NCI-H2081 (cell line): ENCODE measurements at regions not wholly inside any gene's neighbourhood (a gene's known extent, or its start where the extent isn't known, plus 50 kb on each side); places are given as distances from the start of the nearest gene placed in this dataset.

Source experiments
- DNase-seq, 2 experiments: peaks; one replicate each; lab custom pipeline; 2025; lab: John Stamatoyannopoulos, UW

- DNase-seq: no peak
Measured at GRCh38 chr2:16411788-16412187, 253.8 kb downstream of the CYRIA start.

DNA sequence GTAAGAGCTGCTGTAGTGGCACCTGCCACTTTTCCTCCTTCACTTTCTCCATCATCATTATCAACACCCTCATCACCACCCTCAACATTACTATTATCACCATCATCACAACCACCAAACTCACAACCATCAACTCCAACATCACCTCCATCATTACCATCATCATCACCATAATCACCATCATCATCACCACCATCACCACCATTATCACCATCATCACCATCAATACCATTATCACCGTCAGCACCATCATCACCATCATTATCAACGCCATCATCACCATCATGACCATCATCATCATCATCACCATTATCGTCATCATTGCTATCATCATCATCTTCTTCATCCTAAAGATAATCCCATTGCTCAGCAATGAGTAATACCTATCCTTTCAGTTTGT is 255.8 kb downstream of the CYRIA start:
- DNase-seq: no peak

- DNase-seq: no peak
Measured at GRCh38 chr2:16409006-16409390, 256.6 kb downstream of the CYRIA start.

DNA sequence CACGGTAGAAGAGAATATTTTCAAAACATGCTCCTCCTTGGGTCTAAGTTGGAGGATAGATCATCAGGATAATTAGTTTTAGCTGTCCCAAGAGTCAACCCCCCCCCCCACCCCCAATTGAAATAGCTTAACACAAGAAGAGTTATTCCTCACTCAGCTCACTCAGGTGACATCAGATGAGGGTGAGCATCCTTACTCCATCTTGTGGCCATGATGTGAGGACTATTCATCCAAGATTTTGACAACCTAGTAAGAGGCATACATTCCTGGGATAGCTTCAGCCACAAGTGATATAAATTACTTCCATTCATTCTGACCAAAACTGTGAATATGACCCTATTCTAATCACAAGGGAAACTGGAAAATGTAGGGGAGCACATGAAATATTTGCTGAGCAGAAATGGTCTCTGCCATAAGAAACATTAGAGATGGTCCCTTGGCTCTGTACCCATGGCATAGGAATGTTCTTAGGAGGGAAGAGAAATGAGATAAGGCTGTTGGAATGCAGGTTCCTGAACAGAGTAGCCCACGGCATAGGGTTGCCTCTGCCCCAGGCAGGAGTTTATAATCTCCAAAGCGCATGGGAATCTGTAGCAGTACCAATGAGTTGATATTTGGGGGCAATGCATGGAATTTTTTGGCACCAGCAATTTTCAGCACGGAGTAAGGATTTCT is 257.2 kb downstream of the CYRIA start:
- no peak for DNase-seq

- no peak for DNase-seq
Measured at GRCh38 chr2:16407358-16407757, 258.3 kb downstream of the CYRIA start.

GRCh38 chr2:16406496-16407289 is 258.9 kb downstream of the CYRIA start:
- no peak for DNase-seq

- no peak for DNase-seq
Measured at GRCh38 chr2:16405551-16405950, 260.1 kb downstream of the CYRIA start.

GRCh38 chr2:16404551-16405300 is 260.9 kb downstream of the CYRIA start:
- no peak for DNase-seq

DNA sequence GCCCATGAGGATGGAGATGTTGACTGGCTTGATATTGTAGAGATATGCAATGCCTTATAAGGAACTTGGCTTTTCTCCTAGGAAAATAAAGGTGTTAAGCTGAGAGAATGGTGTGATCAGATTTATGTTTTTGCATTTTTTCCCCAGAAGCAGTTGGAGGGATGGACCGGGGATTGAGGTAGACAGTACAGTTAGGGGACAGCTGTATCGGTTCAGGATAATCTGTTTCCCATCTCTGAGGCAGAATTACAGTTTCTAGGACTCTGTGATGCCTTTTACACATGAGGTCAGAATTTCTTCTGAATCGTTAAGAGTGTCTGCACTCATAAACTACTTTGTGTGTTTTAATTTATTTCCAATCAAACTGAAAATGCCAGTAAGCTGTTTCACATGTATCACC is 261.5 kb downstream of the CYRIA start:
- DNase-seq: no peak

GRCh38 chr2:16402891-16403290 is 262.7 kb downstream of the CYRIA start:
- no peak for DNase-seq

GRCh38 chr2:16401761-16402300 is 263.8 kb downstream of the CYRIA start:
- no peak for DNase-seq

DNA sequence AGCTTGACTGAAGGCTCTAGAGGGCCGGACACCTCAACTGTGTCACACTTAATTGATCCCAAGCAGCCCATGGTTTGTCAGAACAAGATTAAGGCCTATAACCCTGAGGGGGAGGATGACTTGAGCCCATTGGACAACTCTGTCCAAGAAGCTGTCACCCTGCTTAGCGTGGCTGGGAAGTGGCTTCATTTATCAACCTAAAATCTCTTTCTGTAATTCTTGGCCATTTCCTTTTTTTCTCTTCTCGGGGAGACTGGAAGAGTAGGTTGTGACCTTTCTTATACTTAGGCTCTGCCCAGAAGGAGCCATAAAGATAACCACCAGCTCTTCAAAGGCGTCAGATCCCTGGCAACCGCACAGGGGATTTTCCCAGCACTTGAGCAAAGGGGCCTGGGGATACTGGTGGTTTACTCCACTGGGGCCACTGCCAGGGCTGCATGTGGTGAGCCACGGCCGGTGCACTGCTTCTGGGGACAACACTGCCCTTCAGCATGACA is 265.5 kb downstream of the CYRIA start:
- DNase-seq: no peak

GRCh38 chr2:16398486-16399043 is 267.1 kb downstream of the CYRIA start:
- no peak for DNase-seq

GRCh38 chr2:16397681-16398475 is 267.8 kb downstream of the CYRIA start:
- DNase-seq: no peak

DNA sequence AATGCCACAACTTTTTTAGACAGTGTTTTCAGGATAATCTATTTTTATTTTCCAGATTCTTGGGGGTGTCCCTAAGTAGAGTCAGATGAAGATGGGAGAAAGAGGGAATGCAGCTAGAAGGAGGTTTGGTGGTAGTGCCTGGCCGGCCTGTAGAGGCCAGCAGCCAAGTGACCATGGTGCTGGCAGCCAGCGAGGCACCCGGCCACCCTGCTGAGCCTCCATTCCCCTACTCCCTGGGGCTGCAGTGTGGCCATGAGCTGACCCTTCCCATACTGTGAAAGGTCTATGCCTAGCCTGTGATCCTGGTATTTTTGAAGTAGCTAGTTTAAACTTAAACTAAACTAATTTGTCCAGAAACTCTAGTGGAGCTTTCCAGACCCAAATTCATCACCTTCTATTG is 268.6 kb downstream of the CYRIA start:
- no peak for DNase-seq

DNA sequence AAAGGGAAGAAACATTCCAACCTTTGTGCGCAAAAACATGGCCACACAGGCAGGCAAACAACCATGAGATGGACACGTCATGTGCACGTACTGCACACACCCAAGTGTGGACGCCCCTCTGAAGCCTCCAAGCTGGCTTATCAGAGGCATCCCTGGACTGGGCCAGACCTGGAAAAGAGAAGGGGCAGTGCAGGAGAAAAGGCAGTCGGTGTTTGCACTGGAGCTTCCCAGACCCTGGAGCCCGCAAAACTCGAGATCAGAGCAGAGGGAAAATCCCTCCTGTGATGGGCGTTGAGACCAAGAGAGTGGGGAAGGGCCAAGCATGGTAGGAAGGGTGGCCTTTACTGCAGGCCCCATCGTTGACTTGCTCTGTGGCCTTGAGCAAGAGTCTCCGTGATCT is 269.5 kb downstream of the CYRIA start:
- DNase-seq: no peak

- no peak for DNase-seq
Measured at GRCh38 chr2:16395601-16396000, 270.0 kb downstream of the CYRIA start.

DNA sequence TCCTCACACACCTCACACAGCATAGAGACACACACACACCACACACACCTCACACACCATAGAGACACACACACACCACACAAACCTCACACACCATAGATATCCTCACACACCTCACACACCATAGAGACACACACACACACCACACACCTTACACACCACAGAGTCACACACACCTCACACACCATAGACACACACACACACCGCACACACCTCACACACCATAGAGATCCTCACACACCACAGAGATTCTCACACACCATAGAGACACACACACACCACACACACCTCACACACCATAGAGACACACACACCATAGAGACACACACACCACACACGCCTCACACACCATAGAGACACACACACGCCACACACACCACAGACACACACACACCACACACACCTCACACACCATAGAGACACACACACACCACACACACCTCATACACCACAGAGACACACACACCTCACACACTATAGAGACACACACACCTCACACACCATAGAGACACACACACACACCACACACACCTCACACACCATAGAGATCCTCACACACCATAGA is 270.6 kb downstream of the CYRIA start:
- DNase-seq: no peak

DNA sequence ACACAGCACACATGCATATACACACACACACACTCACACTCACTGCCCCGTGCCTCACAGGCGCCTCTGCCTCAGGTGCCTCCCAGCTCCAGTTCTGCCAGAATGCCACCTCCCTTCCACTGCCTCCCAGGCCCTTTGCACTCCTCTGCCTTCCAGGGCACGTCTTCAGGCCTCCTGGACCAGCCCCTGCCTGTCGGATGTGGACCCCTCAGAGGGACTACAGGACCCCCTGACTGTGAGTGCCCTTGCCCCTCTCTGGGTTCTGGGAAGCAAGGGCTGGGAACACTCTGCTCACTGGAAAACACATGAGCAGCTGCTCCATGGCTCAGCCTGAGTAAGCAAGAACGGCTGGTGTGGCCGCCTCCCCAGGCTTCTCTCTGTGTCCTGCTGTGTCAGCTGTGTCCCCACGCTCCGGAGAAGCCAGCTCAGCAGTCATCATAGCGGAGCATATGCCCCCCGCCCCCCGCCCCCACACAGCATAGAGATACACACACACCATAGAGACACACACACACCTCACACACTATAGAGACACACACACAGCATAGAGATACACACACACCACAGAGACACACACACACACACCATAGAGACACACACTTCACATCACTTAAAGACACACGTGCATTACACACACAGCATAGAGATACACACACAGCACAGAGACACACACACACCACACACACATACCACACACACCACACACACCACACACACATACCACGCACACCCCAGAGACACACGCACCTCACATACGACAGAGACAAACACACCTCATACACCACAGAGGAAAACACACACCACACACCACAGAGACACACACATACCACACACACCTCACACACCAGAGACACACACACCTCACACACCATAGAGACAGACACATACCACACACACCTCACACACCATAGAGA is 271.3 kb downstream of the CYRIA start:
- no peak for DNase-seq

- DNase-seq: no peak
Measured at GRCh38 chr2:16393500-16394071, 272.0 kb downstream of the CYRIA start.
